ENCODE measurements at regions not wholly inside any gene's neighbourhood (a gene's known extent, or its start where the extent isn't known, plus 50 kb on each side); places are given as distances from the start of the nearest gene placed in this dataset.

- no peak for DNase-seq (ENCODE audit: low read depth in 3 of 3)
Measured at GRCh38 chr2:180208841-180209240, 201.7 kb upstream of the CWC22 start.

GRCh38 chr2:180205621-180206235, 198.6 kb upstream of the CWC22 start:
- DNase-seq (ENCODE audit: low read depth in 3 of 3): no peak

GRCh38 chr2:180203972-180204371, 196.9 kb upstream of the CWC22 start:
- DNase-seq (ENCODE audit: low read depth in 3 of 3): no peak

GRCh38 chr2:180202467-180202951, 195.4 kb upstream of the CWC22 start:
- DNase-seq (ENCODE audit: low read depth in 3 of 3): no peak

GRCh38 chr2:180196419-180196977, 189.4 kb upstream of the CWC22 start:
- DNase-seq (ENCODE audit: low read depth in 3 of 3): no peak

DNA sequence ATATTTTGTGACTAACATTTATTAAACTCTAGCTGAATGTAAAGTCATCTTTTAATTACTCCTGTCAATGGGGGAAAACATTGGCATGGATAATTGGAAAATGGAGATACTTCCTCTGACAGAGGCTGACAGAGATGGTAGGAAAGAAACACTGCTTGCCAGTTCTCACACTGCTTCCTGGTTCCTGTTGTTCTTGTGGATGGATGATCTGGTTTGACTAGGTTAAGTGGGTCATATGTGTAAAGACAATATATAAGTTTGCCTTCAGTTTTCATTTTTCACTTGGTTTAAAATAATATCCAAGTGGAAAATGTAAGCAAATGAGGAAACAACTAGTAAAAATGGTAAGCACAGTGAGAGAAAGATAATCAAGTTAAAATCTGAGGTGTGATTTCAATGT, 188.8 kb upstream of the CWC22 start:
- no peak for DNase-seq (ENCODE audit: low read depth in 3 of 3)

DNA sequence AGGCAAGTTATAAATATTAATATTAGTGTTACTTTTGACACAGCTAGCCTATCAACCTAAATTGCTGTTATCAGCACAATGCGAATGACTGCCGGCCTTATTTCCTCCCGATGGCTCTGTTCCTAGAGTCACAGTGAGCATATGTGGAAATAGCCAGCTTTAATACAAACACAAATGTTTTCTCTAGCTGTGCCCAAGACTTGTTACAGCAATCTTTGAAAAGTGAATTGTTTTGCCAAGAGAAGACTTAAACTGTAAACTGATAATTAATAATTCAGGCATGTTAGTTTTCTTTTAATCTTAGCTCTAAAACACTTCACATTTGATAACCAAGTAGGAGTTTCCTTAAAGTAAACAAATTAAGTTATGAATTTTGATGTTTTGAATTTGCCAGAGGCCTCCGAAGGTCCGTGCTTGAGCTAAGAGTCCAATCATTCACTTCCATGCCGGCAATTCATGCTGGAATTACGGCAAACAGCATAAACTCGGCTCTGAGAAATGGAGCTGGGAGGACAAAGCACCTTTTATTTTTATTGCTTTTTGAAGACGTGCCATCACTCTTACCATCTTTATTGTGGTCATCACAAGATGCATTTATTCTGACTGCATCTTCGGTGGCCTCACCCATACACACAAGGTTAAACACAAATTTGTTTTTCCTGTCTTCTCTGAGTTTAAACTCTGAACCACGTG, 184.5 kb upstream of the CWC22 start:
- no peak for DNase-seq (ENCODE audit: low read depth in 3 of 3)

GRCh38 chr2:180190851-180191250, 183.8 kb upstream of the CWC22 start:
- no peak for DNase-seq (ENCODE audit: low read depth in 3 of 3)

DNA sequence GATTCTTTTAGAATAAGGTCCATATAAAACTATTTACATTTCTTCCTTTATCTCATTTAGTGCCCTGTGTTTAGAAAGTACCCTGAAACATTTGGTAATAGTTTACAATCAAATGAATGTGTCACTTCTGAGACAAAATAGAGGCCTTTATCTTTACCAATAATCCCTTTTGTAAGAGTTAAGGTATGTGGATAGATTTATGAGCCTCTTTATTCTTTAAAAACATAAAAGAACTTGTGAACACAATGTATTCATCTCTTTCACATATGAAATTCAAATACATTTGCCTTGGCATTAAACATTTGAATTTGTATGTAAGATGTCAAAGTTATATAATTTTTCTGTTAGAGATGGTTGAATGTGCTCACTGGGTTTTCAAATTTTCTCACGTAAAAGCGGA, 180.5 kb upstream of the CWC22 start:
- no peak for DNase-seq (ENCODE audit: low read depth in 3 of 3)

DNA sequence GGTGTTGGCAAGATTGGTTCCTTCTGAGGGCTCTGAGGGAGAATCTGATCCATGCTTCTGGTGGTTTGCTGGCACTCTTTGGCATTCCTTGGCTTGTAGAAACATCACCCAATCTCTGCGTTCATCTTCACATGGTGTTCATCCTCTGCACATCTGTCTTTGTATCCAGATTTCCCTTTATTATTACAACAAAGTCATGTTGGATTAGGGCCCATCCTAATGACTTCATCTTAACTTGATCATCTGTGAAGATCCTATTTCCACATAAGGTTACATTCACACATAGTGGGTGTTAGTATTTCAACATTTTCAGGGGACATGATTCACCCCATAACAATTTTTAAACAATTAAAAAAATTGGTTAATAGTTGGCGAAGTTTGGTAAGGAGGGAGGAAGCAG, 177.4 kb upstream of the CWC22 start:
- no peak for DNase-seq (ENCODE audit: low read depth in 3 of 3)

- DNase-seq (ENCODE audit: low read depth in 3 of 3): no peak
Measured at GRCh38 chr2:180180511-180180910, 173.4 kb upstream of the CWC22 start.

DNA sequence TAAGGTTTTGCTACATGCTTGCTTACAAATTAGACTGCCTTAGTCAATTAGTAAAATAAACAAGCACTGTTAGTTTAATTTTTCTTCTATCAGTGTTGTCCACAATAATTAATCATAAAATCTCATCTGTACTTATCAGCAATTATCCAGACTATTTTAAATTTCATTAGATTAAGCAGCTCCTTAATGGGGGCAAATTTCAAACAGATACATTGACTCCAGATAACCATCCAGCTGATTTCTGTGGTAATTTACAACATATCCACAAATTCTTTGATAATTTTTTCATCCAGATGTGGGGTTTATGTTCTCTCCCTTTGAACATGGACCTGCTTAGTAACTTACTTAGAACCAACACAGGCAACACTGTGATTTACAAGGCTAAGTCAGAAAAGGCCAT, 170.4 kb upstream of the CWC22 start:
- DNase-seq (ENCODE audit: low read depth in 3 of 3): no peak

DNA sequence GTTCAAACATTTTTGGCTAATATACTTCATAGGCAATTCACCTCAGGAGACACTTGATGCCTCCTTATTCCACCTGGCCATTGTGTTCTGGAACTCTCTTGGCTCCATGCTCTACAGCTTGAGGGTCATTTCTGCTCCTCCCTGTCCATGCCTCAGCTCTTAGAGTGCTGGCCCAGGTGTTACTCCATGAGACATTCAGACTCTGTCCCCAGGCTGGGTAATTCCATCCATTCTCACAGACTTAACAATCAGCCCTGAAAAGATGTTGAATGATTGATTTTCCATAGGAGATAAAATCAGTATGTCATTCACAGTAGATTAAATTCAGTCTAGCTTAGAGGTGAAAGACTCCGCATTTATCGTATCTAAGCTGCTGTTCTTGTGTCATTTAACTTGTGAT, 168.6 kb upstream of the CWC22 start:
- no peak for DNase-seq (ENCODE audit: low read depth in 3 of 3)

DNA sequence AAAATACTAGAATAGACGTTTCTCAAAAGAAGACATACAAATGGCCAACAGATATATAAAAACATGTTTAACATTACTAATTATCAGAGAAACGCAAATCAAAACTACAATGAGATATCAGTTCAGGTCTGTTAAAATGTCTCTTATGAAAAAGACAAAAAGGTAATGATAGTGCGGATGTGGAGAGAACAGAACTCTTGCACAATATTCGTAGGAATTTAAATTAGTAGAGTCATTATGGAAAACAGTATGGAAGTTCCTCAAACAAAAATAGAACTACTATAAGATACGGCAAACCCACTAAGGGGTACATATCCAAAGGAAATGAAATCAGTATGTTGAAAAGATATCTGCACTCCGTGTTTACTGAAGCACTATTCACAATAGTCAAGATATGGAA, 167.5 kb upstream of the CWC22 start:
- no peak for DNase-seq (ENCODE audit: low read depth in 3 of 3)

DNA sequence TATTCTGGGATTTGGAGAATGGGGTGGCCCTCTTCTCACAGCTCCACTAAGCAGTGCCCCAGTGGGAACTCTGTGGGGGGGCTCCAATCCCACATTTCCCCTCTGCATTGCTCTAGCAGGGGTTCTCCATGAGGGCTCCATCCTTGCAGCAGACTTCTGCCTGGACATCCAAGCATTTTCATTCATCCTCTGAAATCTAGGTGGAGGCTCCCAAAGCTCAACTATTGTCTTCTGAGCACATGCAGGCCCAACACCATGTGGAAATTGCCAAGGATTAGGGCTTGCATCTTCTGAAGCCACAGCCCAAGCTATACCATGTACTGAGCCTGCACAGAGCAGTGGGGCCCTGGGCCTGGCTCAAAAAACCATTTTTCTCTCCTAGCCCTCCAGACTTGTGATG, 162.4 kb upstream of the CWC22 start:
- no peak for DNase-seq (ENCODE audit: low read depth in 3 of 3)

GRCh38 chr2:180161415-180161814, 154.3 kb upstream of the CWC22 start:
- DNase-seq (ENCODE audit: low read depth in 3 of 3): no peak

DNA sequence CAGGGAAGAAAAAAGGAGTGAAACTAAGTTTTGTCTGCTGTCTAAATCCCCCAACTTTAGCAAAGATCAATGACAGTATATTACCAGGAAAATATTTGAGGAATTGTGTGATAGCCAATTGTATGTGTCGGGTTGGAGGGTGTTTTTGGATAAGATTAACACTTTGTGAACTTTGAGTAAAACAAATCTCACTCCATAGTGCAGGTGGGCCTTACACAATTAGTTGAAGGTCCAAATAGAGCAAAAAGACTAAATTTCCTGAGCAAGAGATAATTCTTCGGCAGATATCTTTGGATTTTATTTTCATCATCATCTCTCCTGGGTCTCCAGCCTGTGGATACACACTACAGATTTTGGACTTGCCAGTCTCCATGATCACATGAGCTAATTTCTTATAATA, 152.8 kb upstream of the CWC22 start:
- DNase-seq (ENCODE audit: low read depth in 3 of 3): no peak

- DNase-seq (ENCODE audit: low read depth in 3 of 3): no peak
Measured at GRCh38 chr2:180158961-180159360, 151.9 kb upstream of the CWC22 start.

GRCh38 chr2:180156651-180157050, 149.6 kb upstream of the CWC22 start:
- DNase-seq (ENCODE audit: low read depth in 3 of 3): no peak

- DNase-seq (ENCODE audit: low read depth in 3 of 3): no peak
Measured at GRCh38 chr2:180150606-180151005, 143.5 kb upstream of the CWC22 start.

- no peak for DNase-seq (ENCODE audit: low read depth in 3 of 3)
Measured at GRCh38 chr2:180146541-180146940, 139.4 kb upstream of the CWC22 start.

DNA sequence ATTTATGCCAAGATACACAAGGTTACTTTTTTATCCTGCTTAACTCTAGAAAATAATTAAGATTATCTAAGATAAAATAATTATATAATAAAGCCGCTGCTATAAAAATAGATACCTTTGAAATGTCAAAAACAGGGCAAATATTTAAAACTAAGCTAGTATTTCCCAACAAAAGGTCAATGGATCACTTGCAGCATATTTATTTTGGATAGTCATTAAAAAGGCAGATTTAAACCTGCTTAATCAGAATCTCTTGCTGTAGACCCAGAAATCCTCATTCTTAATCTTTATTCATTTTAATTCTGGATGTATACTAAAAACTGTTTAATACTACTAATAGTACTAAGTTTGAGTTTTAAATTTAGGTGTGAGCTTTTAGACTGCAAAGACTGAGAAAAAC, 139.0 kb upstream of the CWC22 start:
- DNase-seq (ENCODE audit: low read depth in 3 of 3): no peak

- no peak for DNase-seq (ENCODE audit: low read depth in 3 of 3)
Measured at GRCh38 chr2:180145163-180145562, 138.1 kb upstream of the CWC22 start.

Data from stimulated activated CD4-positive, alpha-beta T cell treated with anti-CD3 and anti-CD28 coated beads, TNF-alpha, amount 100 ng/mL, for 24 hours (primary cell).